CD4-positive, alpha-beta T cell (primary cell): ENCODE measurements at regions not wholly inside any gene's neighbourhood (a gene's known extent, or its start where the extent isn't known, plus 50 kb on each side); places are given as distances from the start of the nearest gene placed in this dataset.

Experiments
- ATAC-seq: fragments of 200-7000 bp; cut with Tn5 transposase; one replicate; pipeline ENCODE4 v1.10.0; 2022; ENCODE audit warnings: mild to moderate bottlenecking; ENCODE audit not compliant: poor library complexity
- CTCF ChIA-PET: fragments of 350-600 bp; sonication (Branson Sonifier 250); formaldehyde crosslinking; loops from one replicate; lab custom pipeline; 2021; ENCODE audit warnings: antibody characterized with exemption, inconsistent platforms; lab: Charles Lee
- POLR2A ChIA-PET: fragments of 350-600 bp; sonication (Branson Sonifier 250); formaldehyde crosslinking; loops from one replicate; lab custom pipeline; 2021; ENCODE audit warnings: antibody characterized with exemption, inconsistent platforms; lab: Charles Lee
- DNase-seq, 14 experiments: peaks; one replicate each; pipeline ENCODE4 v3.0.0-alpha.2; 2013 to 2020; ENCODE audit warnings: mixed read lengths in 2 of 14
- H3K27ac ChIP-seq, 2 donors: one replicate each; pipeline versions ENCODE4 v1.5.1 to v1.7.0; 2013; ENCODE audit warnings: low read length in 2 of 2, low read depth in 1 of 2, mild to moderate bottlenecking in 1 of 2
- H3K27me3 ChIP-seq, 2 experiments: 1 replicate in 1 of 2; 2 replicates in 1 of 2; pipeline versions ENCODE4 v1.6.1 to v1.7.0; 2013; ENCODE audit warnings: low read length in 2 of 2, control low read depth in 1 of 2, mild to moderate bottlenecking in 1 of 2, moderate library complexity in 1 of 2; ENCODE audit not compliant: insufficient read depth in 2 of 2, control insufficient read depth in 1 of 2
- H3K36me3 ChIP-seq: one replicate; pipeline ENCODE4 v1.6.1; 2013; ENCODE audit warnings: low read length, control low read depth; ENCODE audit not compliant: insufficient read depth
- H3K4me1 ChIP-seq: one replicate; pipeline ENCODE4 v1.6.1; 2013; ENCODE audit warnings: low read length, control low read depth; ENCODE audit not compliant: insufficient read depth
- H3K4me3 ChIP-seq: one replicate; pipeline ENCODE4 v1.5.1; 2013; ENCODE audit warnings: mild to moderate bottlenecking, low read length, moderate library complexity
- H3K9me3 ChIP-seq, 2 experiments: 1 replicate in 1 of 2; 2 replicates in 1 of 2; pipeline versions ENCODE4 v1.6.1 to v1.7.0; 2013; ENCODE audit warnings: low read length in 2 of 2, mild to moderate bottlenecking in 2 of 2, control low read depth in 1 of 2, moderate library complexity in 1 of 2; ENCODE audit not compliant: control insufficient read depth in 1 of 2, insufficient read depth in 1 of 2
- H3K27ac Mint-ChIP-seq: one replicate; pipeline ENCODE4 v1.8.0; 2020; ENCODE audit warnings: mixed read lengths
- H3K27me3 Mint-ChIP-seq: one replicate; pipeline ENCODE4 v1.8.0; 2021; ENCODE audit warnings: mixed read lengths
- H3K36me3 Mint-ChIP-seq: one replicate; pipeline ENCODE4 v1.8.0; 2021; ENCODE audit warnings: low read depth, mixed read lengths
- H3K4me1 Mint-ChIP-seq: one replicate; pipeline ENCODE4 v1.8.0; 2021; ENCODE audit warnings: low read depth, mixed read lengths
- H3K4me3 Mint-ChIP-seq: one replicate; pipeline ENCODE4 v1.8.0; 2020; ENCODE audit warnings: mild to moderate bottlenecking, mixed read lengths
- H3K9me3 Mint-ChIP-seq: one replicate; pipeline ENCODE4 v1.8.0; 2020; ENCODE audit warnings: mixed read lengths
- CTCF ChIP-seq: fragments of 200-600 bp; IDR thresholded peaks from one replicate; pipeline ENCODE4 v1.8.0; 2022; ENCODE audit warnings: antibody characterized with exemption, mild to moderate bottlenecking
- intact Hi-C, 2 experiments: fragments of 100-400 bp; cut with DNase I in 1 of 2; cut with micrococcal nuclease in 1 of 2; formaldehyde crosslinking; loops; one replicate each; pipeline versions ENCODE4 v1.15.1 to v1.9.0; 2023 to 2025; cut with DNase I, micrococcal nuclease

- no peak overlapping the region for H3K27ac Mint-ChIP-seq
- H3K27me3 Mint-ChIP-seq: peaks cover 61% of the 10 kb centered on the region
- H3K36me3 Mint-ChIP-seq: no peaks in the 10 kb centered on the region
- ATAC-seq (no peak), DNase-seq (peak in 9 of 14 experiments; percentile 1 to 41 (median 4))
- no peaks in the 10 kb centered on the region for H3K36me3 ChIP-seq
- H3K9me3 ChIP-seq: peaks cover 0 to 4% of the 10 kb centered on the region in 2 experiments
- H3K27ac ChIP-seq: no peak overlapping the region
- peaks cover 7 to 14% of the 10 kb centered on the region in 2 experiments for H3K27me3 ChIP-seq
- H3K4me3 ChIP-seq: no peak overlapping the region
- no peaks in the 10 kb centered on the region for H3K4me1 Mint-ChIP-seq
- peak; percentile 50 for TF ChIP-seq CTCF
- H3K4me1 ChIP-seq: no peaks in the 10 kb centered on the region
- H3K9me3 Mint-ChIP-seq: no peaks in the 10 kb centered on the region
- ChIA-PET CTCF (no interaction called here), POLR2A (no interaction called here)
- no peak overlapping the region for H3K4me3 Mint-ChIP-seq
- intact Hi-C loops: no loop called here
Measured at GRCh38 chr11:122202951-122203456, 87.0 kb upstream of the BLID start.

- Histone ChIP-seq H3K27ac (no peak overlapping the region), H3K27me3 (peaks cover 7 to 14% of the 10 kb centered on the region in 2 experiments), H3K4me3 (no peak overlapping the region), H3K36me3 (no peaks in the 10 kb centered on the region), H3K9me3 (peaks cover 0 to 4% of the 10 kb centered on the region in 2 experiments), H3K4me1 (no peaks in the 10 kb centered on the region)
- ChIA-PET POLR2A (no interaction called here), CTCF (no interaction called here)
- TF ChIP-seq CTCF: no peak
- ATAC-seq: no peak
- intact Hi-C loops: no loop called here
- Mint-ChIP-seq H3K27ac (no peak overlapping the region), H3K36me3 (no peaks in the 10 kb centered on the region), H3K9me3 (no peaks in the 10 kb centered on the region), H3K27me3 (peaks cover 60% of the 10 kb centered on the region), H3K4me3 (no peak overlapping the region), H3K4me1 (no peaks in the 10 kb centered on the region)
- DNase-seq: no peak
Measured at GRCh38 chr11:122202161-122202950, 86.3 kb upstream of the BLID start.

GRCh38 chr11:122201106-122201505, 85.1 kb upstream of the BLID start:
- H3K4me3 Mint-ChIP-seq: no peak overlapping the region
- DNase-seq (no peak), ATAC-seq (no peak)
- TF ChIP-seq CTCF: no peak
- Histone ChIP-seq H3K9me3 (peaks cover 0 to 4% of the 10 kb centered on the region in 2 experiments), H3K27me3 (peaks cover 7 to 14% of the 10 kb centered on the region in 2 experiments), H3K4me1 (no peaks in the 10 kb centered on the region), H3K4me3 (no peak overlapping the region), H3K36me3 (no peaks in the 10 kb centered on the region), H3K27ac (no peak overlapping the region)
- H3K9me3 Mint-ChIP-seq: no peaks in the 10 kb centered on the region
- H3K27me3 Mint-ChIP-seq: peaks cover 56% of the 10 kb centered on the region
- H3K4me1 Mint-ChIP-seq: no peaks in the 10 kb centered on the region
- CTCF ChIA-PET: no interaction called here
- no peaks in the 10 kb centered on the region for H3K36me3 Mint-ChIP-seq
- intact Hi-C loops: no loop called here
- POLR2A ChIA-PET: no interaction called here
- no peak overlapping the region for H3K27ac Mint-ChIP-seq
